GM12892 (cell line): ENCODE measurements at regions not wholly inside any gene's neighbourhood (a gene's known extent, or its start where the extent isn't known, plus 50 kb on each side); places are given as distances from the start of the nearest gene placed in this dataset.
"Not testable (repeated sequence)": the region's sequence is repeated elsewhere in the genome, so short reads cannot be mapped to it uniquely, and the experiment has no call there.

Experiments
- DNase-seq: peaks from one replicate; pipeline ENCODE4 v3.0.0; 2011; ENCODE audit not compliant: insufficient read length
- FAIRE-seq: peaks from 2 replicates; lab custom pipeline; 2011; peaks lifted over from hg19 to GRCh38; lab: Jason Lieb, UNC
- POLR2A ChIP-seq: IDR thresholded peaks from 2 replicates; pipeline ENCODE4 v1.6.1; 2011; ENCODE audit warnings: low read depth, low read length, control low read depth
- POLR2AphosphoS5 ChIP-seq: IDR thresholded peaks from 2 replicates; pipeline ENCODE4 v1.6.1; 2011; ENCODE audit warnings: low read depth, low read length, control low read depth
- TAF1 ChIP-seq: IDR thresholded peaks from 2 replicates; pipeline ENCODE4 v1.6.1; 2011; ENCODE audit warnings: low read depth, mild to moderate bottlenecking, control low read depth, low read length, borderline replicate concordance

- no peak for TF ChIP-seq POLR2A
- TF ChIP-seq TAF1, result no peak
- no peak for TF ChIP-seq POLR2AphosphoS5
- no peak for FAIRE-seq
- no peak for DNase-seq
Observed at GRCh38 chr6:152811785-152812184, 61.2 kb downstream of the VIP start.

DNA sequence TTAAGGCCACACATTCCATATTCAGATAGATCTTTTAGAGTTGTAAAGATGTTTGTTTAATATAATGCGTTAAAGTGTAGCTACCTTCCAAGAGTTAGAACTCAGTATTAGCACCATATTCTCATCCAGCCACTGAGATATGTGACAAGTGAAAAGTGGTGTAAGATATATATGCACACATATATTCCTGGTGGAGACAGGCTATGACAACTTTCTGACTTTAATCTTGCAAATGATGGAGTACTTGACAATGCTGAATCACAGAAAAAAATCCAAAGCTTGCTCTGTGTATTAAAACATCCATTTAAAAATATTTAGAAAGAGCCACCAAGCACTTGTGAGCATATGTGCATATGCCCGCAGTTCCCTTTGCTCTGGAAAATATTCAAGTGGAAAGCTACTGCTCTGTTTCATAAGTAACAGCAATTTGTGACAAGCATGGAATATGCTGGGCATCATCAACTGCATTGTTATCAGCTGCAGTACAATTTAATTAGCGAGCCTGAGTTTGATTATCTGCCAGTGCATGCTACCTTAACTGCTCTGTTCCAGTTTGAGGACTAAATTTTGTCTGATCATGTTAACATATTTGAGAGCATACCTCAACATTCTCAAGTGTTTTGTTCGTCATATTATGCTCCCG lies 64.8 kb downstream of the VIP start:
- FAIRE-seq (no peak), DNase-seq (no peak)
- TF ChIP-seq POLR2AphosphoS5 (no peak), TAF1 (no peak), POLR2A (no peak)

GRCh38 chr6:152816055-152816454 lies 65.5 kb downstream of the VIP start:
- FAIRE-seq (no peak), DNase-seq (no peak)
- TF ChIP-seq POLR2AphosphoS5, result no peak
- no peak for TF ChIP-seq POLR2A
- no peak for TF ChIP-seq TAF1

DNA sequence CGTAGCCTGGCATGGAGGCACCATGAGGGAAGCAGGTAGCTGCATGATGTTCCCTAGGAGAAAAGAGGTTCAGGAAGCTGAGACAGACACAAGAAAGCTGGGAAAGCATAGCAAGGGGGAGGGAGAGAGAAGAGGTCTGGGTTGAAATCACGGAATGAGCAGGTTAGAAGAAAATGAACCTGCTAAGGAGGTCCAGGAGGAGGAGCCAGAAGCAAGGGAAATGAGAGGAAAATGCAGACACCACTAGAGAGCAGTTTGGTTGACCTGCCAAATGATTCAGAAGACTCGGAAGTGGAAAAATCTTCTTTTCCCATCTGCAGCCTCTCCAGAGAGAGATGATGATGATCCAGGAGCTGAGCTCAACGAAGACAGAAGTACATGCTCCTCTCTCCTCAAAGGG lies 70.9 kb downstream of the VIP start:
- no peak for FAIRE-seq
- TF ChIP-seq TAF1 (no peak), POLR2A (no peak), POLR2AphosphoS5 (no peak)
- no peak for DNase-seq

DNA sequence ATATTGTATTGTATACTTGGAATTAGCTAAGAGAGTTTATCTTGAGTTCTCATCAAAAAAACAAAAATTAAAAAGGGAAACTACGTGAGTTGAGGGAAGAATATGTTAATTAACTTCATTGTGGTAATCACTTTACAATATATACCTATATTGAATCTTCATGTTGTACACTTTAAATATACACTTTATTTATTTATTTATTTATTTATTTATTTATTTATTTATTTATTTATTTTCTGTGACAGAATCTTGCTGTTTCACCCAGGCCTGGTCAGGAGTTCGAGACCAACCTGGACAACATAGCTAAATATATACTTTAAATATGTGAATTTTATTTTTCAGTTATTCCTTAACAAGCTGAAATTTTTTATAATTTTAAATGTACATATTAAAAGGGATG lies 74.1 kb downstream of the VIP start:
- TF ChIP-seq POLR2AphosphoS5 (no peak), TAF1 (no peak), POLR2A (no peak)
- DNase-seq (no peak), FAIRE-seq (no peak)

- TF ChIP-seq TAF1 (no peak), POLR2AphosphoS5 (no peak), POLR2A (no peak)
- FAIRE-seq, result no peak
Observed at GRCh38 chr6:152828431-152828830, 77.8 kb downstream of the VIP start.

GRCh38 chr6:152834366-152834765 lies 83.8 kb downstream of the VIP start:
- DNase-seq, FAIRE-seq: not testable (repeated sequence)

More at GRCh38 chr6:152828431-152828830, 77.8 kb downstream of the VIP start:
- no peak for DNase-seq

- no peak for DNase-seq
- TF ChIP-seq POLR2AphosphoS5 (no peak), TAF1 (no peak)
- FAIRE-seq, result no peak
Observed at GRCh38 chr6:152836523-152836922, 85.9 kb downstream of the VIP start.

DNA sequence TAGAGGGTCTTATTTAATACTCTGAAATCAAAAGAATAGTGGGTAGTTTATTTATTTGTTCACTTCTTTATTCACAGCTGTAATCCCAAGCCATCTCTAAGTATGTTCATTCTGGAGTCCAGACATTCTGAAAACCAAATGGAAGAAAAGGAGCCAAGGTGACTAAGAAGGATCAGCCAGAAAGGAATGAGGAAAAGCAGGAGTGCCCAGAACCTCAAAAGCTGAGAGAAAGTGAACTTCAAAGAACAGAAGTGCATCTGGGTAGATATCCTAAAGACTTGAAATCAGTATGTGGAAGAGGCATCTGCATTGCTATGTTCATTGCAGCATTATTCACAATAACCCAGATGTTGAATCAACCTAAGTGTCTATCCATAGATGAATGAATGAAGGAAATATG lies 94.8 kb downstream of the VIP start:
- TF ChIP-seq POLR2AphosphoS5 (no peak), POLR2A (no peak), TAF1 (no peak)
- FAIRE-seq (no peak), DNase-seq (no peak)

GRCh38 chr6:152846825-152847224 lies 96.2 kb downstream of the VIP start:
- no peak for DNase-seq
- TF ChIP-seq TAF1, result no peak
- TF ChIP-seq POLR2AphosphoS5, result no peak
- TF ChIP-seq POLR2A, result no peak
- no peak for FAIRE-seq

DNA sequence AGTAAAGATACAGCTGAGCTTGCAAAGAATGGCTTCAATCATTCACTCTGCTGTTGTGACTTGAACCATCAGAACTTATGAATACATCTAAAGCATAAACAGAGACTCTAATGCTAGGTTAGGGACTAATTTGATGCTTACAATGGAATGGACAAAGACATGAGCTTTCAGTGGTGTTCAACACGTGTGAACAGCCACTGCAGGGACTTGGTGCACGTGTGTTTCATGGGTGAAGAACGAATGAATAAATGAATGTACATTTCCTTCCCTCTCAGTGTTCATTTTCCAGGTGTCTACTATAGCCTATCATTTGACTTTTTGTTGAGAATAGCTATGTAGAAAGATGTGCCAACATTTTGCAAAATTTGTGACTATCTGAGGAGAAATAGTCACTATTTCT lies 98.3 kb downstream of the VIP start:
- DNase-seq (no peak), FAIRE-seq (no peak)
- no peak for TF ChIP-seq TAF1
- TF ChIP-seq POLR2A, result no peak
- no peak for TF ChIP-seq POLR2AphosphoS5

DNA sequence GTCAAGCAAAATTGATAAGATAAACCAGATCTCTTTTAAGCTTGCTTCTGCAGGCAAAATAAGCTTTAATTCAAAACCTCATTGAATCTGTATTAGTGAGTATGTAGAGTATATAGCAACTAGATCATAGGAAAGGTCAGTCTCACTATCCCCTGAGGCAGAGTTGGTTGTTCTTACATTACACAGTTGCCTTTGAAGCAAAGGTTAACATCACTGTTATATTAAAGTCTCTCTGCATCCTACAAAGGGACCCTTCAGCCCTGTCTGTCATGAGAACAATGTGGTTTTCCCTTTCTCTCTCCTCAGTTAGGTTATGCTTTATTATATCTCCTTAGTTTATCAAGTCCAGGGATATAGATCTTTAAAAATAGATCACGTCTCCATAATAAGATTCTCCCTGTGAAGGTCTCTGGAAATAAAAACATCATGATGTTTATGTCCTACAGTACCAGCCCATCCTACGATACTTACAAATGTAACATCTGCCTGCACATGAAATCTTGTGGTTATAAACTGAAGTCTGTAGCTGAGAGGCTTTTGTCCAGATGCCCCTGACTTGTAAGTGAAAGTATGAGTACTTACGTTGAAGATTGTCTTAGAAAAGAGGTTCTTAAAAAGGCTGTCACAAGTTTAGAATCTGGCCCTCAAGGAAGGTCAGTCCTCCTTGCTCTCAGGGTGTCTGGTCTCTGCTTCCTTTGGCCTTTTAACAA lies 103.6 kb downstream of the VIP start:
- TF ChIP-seq POLR2A (no peak), POLR2AphosphoS5 (no peak), TAF1 (no peak)
- FAIRE-seq (no peak), DNase-seq (no peak)

GRCh38 chr6:152858141-152858540 lies 107.5 kb downstream of the VIP start:
- DNase-seq (no peak), FAIRE-seq (no peak)
- TF ChIP-seq POLR2A (no peak), POLR2AphosphoS5 (no peak), TAF1 (no peak)
